Tibial nerve (tissue), 3 donors: ENCODE measurements at regions not wholly inside any gene's neighbourhood (a gene's known extent, or its start where the extent isn't known, plus 50 kb on each side); places are given as distances from the start of the nearest gene placed in this dataset.

Experiments
- CTCF ChIP-seq, 5 experiments: fragments of 200-600 bp in 3 of 5; fragments of 450-650 bp in 2 of 5; sonication (generic) in 3 of 5; IDR thresholded peaks; one replicate each; pipeline ENCODE4 v1.5.1; 2016 to 2019; ENCODE audit warnings: antibody characterized with exemption in 5 of 5, mild to moderate bottlenecking in 3 of 5, moderate library complexity in 2 of 5
- POLR2A ChIP-seq, 2 donors: fragments of 450-650 bp; IDR thresholded peaks; one replicate each; pipeline ENCODE4 v1.6.1; 2017; ENCODE audit warnings: antibody characterized with exemption in 2 of 2, mild to moderate bottlenecking in 2 of 2, moderate library complexity in 2 of 2

- TF ChIP-seq CTCF (IDR thresholded peaks at IDR 0.05) (no peak), POLR2A (IDR thresholded peaks at IDR 0.05) (no peak)
Observed at GRCh38 chr13:91074091-91074490, 273.4 kb upstream of the MIR17HG start.
